CD4-positive, alpha-beta T cell treated with Interleukin-21 for 1 hour (primary cell): ENCODE measurements at regions not wholly inside any gene's neighbourhood (a gene's known extent, or its start where the extent isn't known, plus 50 kb on each side); places are given as distances from the start of the nearest gene placed in this dataset.
"Not testable (repeated sequence)": the region's sequence is repeated elsewhere in the genome, so short reads cannot be mapped to it uniquely, and the experiment has no call there.

Source experiments
- DNase-seq: peaks from one replicate; pipeline ENCODE4 v3.0.0-alpha.2; 2020

GRCh38 chr2:41326851-41327250, 721.0 kb upstream of the PKDCC start:
- no peak for DNase-seq

GRCh38 chr2:41329040-41329439, 718.8 kb upstream of the PKDCC start:
- DNase-seq: no peak

- DNase-seq: no peak
Measured at GRCh38 chr2:41334159-41334558, 713.7 kb upstream of the PKDCC start.

GRCh38 chr2:41335573-41335972, 712.2 kb upstream of the PKDCC start:
- not testable (repeated sequence) for DNase-seq

DNA sequence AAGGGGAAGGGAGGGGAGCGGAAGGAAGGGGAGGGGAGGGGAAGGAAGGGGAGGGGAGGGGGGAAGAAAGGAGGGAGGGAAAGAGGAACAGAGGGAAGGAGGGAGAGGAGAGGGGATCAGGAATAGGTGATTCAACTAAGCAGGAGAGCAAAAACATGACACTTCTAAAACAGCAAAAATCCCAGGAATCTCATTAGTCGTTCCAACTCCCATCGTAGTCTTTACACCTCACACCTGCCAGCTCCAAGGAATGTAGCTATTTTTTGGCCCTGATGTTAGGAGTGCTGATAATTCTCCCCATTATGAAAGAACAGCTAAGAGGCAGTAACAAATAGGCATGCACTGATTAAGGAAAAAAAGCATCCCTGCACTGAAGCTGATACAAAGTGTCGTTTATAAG, 709.9 kb upstream of the PKDCC start:
- DNase-seq: no peak

DNA sequence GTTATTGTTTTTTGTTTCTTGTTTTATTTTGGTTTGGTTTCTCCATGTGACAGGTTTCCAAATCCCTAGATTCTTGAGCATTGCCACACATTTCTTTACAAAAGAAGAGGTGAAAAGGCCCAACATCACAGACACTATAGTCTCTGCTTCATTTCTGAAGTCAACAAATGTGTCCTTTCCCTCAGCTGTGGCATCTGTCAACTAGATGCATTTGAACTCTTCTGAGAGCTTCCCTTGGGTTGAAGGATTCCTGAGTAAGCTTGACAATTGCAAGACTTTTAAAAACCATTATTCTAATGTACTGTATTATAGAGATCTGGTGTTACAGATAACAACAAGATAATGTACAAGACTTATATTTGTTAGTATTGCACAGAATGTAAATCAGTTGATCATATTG, 703.3 kb upstream of the PKDCC start:
- no peak for DNase-seq

GRCh38 chr2:41353060-41353459, 694.8 kb upstream of the PKDCC start:
- no peak for DNase-seq

GRCh38 chr2:41355794-41356193, 692.0 kb upstream of the PKDCC start:
- DNase-seq: no peak

GRCh38 chr2:41364842-41365241, 683.0 kb upstream of the PKDCC start:
- no peak for DNase-seq

- DNase-seq: no peak
Measured at GRCh38 chr2:41375901-41376300, 671.9 kb upstream of the PKDCC start.

DNA sequence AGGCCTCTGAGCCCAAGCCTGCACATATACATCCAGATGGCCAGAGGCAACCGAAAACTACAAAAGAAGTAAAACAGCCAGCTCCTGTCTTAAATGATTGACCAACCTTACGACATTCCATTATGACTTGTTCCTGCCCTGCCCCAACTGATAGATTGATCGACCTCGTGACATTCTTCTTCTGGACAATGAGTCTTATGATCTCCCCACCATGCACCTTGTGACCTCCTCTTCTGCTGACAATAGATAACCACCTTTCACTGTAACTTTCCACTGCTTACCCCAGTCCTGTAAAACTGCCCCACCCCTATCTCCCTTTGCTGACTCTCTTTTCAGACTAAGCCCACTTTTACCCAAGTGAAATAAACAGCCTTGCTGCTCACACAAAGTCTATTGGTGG, 670.0 kb upstream of the PKDCC start:
- no peak for DNase-seq

- no peak for DNase-seq
Measured at GRCh38 chr2:41378420-41378819, 669.4 kb upstream of the PKDCC start.

DNA sequence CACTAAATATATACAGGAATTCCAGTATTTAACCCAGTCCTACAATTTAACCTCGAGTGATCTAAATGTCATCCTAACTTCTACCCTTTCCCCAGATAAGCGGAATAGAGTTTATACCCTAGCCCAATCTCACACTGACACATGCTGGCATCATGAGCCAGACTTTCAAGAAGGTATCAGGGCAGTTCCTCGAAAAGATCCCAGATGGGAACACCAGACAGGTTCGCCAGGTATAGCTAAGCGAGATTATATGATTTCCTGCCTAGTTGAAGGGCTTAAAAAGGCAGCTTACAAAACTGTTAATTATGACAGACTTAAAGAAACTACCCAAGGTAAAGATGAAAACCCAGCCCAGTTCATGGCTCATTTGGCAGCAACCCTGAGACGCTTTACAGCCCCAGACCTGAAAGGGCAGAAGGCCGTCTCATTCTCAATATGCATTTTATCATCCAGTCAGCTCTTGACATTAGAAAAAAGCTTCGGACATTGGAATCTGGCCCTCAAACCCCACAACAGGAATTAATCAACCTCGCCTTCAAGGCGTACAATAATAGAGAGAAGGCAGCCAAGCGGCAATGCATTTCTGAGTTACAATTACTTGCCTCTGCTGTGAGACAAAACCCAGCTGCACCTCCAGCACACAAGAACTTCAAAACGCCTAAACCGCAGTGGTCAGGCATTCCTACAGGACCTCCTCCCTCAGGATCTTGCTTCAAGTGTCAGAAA, 668.2 kb upstream of the PKDCC start:
- no peak for DNase-seq

DNA sequence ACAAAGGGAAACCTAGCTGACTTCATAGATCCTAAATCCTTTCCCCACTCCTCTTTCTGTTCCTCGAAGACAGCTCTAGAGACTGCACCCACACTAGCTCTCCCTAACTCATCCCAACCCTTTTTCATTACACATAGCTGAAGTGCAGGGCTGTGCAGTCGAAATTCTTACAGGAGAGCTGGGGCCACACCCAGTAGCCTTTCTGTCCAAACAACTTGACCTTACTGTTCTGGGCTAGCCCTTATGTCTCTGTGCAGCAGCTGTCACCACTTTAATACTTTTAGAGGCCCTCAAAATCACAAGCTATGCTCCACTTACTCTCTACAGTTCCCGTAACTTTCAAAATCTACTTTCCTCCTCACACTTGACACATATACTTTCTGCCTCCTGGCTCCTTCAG, 666.1 kb upstream of the PKDCC start:
- DNase-seq: no peak

GRCh38 chr2:41387519-41387918, 660.3 kb upstream of the PKDCC start:
- DNase-seq: no peak

DNA sequence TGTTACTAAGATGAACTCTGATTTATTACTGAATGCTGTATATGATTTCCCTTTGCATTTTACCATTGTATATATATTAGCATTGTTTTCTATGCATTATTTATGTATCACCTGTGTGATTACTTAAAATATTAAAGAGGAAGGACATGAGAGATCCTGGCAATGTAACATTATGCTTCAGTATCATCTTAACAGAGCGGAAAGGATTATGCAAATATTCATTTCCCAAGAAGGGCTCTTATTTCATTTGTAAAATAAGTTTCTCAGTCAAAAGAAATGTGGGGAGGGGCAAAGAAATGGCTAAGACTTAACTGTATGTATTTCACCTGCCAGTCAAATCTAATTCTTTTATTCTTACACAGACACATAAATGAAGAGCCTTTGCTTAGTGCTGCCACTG, 654.2 kb upstream of the PKDCC start:
- no peak for DNase-seq

DNA sequence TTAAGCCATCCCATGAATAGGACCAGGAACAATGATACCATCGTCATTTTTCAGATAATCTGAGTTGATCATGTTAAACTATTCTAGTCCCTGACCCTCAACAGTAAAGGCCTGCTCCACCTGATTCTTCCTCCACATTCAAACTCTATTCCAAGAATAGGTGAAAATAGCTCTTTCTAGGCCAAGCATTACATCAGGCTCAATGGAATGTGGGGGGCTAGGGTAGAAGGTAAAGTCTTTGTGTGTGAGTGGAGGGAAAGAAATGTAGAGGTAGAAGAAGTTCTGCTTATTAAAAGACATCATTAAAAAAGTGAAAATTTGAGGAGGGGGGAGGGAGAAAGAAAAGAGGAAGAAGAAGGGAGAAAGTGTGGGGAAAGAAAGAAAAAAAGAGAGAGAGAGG, 653.3 kb upstream of the PKDCC start:
- DNase-seq: no peak

DNA sequence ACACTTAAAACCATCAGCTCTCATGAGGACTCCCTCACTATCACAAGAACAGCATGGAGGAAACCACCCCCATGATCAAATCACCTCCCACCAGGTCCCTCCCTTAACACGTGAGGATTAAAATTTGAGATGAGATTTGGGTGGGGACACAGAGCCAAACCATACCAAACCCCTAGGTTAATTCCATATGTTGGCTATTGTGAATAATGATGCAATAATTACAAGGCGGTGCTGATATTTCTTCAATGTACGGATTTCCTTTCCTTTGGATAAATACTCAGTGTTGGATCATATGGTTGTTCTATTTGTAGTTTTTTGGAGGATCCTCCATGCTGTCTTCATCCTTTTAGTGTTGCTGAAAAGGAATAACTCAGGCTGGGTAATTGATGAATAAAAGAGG, 652.1 kb upstream of the PKDCC start:
- no peak for DNase-seq

DNA sequence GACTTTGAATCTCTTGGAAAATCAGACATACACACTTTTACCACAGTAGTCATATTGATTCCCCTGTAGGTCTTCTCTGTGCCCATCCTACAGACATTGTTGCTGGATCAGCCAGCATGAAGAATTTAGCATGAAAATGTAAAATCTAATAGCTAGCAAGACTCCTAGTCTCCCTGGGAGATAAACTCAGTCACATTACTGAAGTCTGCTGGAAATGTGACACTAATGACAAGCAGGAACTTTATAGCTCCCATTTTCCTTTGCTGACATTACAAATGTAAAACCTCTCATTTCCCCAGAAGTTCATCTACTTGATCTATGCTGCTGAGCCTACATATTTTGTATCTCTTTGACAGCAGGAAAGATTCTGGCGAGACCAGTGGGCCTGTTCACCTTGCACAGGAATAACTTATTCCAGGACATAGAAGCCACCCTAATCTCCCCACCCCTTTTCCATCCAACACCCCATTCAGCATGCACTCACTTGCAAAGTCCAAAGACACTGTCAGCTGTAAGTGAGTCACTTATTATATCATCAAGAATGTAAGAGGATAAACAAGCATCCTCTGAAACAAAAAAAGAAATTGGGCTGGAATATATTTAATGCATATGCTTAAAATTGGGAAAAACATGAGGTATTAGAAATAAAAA, 648.3 kb upstream of the PKDCC start:
- no peak for DNase-seq

DNA sequence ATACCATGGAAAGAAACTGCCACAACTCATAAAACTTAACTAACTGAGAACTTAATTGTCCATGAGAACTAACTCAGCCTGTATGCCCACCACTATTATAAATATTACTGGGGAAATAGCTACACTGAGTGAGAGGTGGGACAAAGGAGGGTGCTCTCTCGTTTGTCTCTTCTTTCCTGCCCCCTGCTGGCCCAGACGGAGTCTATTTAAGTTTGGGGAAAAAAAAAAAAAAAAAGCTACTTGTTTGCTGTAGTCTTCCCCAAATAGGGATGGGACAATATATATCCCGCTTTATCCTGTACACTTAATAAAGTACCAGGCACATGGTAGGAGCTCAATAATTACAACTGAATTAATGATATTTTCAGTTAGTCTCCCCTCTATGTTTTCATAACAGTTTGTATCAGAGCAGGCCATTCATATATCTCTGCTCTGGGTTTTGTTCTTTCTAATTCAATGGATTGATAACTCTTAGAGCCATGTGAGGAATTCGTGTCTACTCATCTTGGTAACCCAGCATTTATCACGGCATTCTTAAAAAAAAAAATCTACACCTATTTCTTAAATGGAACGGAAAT, 647.6 kb upstream of the PKDCC start:
- no peak for DNase-seq

- no peak for DNase-seq
Measured at GRCh38 chr2:41405441-41405840, 642.4 kb upstream of the PKDCC start.

- no peak for DNase-seq
Measured at GRCh38 chr2:41409328-41409727, 638.5 kb upstream of the PKDCC start.

DNA sequence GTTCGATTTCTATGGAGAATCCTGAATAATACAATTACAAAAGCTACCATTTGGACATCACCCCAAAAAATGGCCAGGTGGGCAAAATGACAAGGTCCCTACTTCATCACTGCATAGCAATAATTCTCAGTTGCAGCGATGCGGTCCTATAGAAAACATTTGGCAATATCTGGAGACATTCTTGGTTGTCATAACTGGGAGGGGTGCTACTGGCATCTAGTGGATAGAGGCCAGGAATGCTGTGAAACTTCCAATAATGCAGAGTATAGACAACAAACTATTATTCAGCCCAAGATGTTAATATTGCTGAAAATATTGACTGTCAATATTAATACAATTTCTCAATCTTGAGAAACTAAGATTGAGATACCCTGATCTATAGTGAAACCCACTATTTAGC, 637.8 kb upstream of the PKDCC start:
- DNase-seq: no peak

- no peak for DNase-seq
Measured at GRCh38 chr2:41413813-41414485, 633.9 kb upstream of the PKDCC start.
